KMS-11 (cell line): ENCODE measurements at regions not wholly inside any gene's neighbourhood (a gene's known extent, or its start where the extent isn't known, plus 50 kb on each side); places are given as distances from the start of the nearest gene placed in this dataset.

ENCODE experiments used
- H2AFZ ChIP-seq: fragments of 200-600 bp; sonication (generic); 2 replicates; pipeline ENCODE4 v1.6.1; 2016; ENCODE audit warnings: antibody characterized with exemption, mixed run types, low read depth
- H3K27ac ChIP-seq: fragments of 200-600 bp; sonication (generic); 2 replicates; pipeline ENCODE4 v1.6.1; 2016; ENCODE audit warnings: mild to moderate bottlenecking, mixed run types
- H3K27me3 ChIP-seq: fragments of 200-600 bp; sonication (generic); 2 replicates; pipeline ENCODE4 v1.6.1; 2017; ENCODE audit warnings: mild to moderate bottlenecking, low read depth, mixed run types, moderate library complexity; ENCODE audit not compliant: insufficient read depth
- H3K36me3 ChIP-seq: fragments of 200-600 bp; sonication (generic); 2 replicates; pipeline ENCODE4 v1.6.1; 2017; ENCODE audit warnings: mild to moderate bottlenecking, mixed run types; ENCODE audit not compliant: insufficient read depth
- H3K4me1 ChIP-seq: fragments of 200-600 bp; sonication (generic); 2 replicates; pipeline ENCODE4 v1.6.1; 2016; ENCODE audit warnings: mild to moderate bottlenecking, low read depth, mixed run types; ENCODE audit not compliant: poor library complexity, severe bottlenecking
- H3K4me2 ChIP-seq: fragments of 200-600 bp; sonication (generic); 2 replicates; pipeline ENCODE4 v1.7.0; 2016; ENCODE audit warnings: mild to moderate bottlenecking, mixed run types
- H3K4me3 ChIP-seq: fragments of 200-600 bp; sonication (generic); IDR thresholded peaks from 2 replicates; pipeline ENCODE4 v1.6.1; 2017; ENCODE audit warnings: low read depth, low read length, mixed read lengths; ENCODE audit not compliant: insufficient read depth
- H3K79me2 ChIP-seq: fragments of 200-600 bp; sonication (generic); 2 replicates; pipeline ENCODE4 v1.6.1; 2016; ENCODE audit warnings: low read depth, mixed run types; ENCODE audit not compliant: insufficient read depth
- H3K9ac ChIP-seq: fragments of 200-600 bp; sonication (generic); 2 replicates; pipeline ENCODE4 v1.6.1; 2016; ENCODE audit warnings: mild to moderate bottlenecking, mixed run types
- H4K20me1 ChIP-seq: fragments of 200-600 bp; sonication (generic); 2 replicates; pipeline ENCODE4 v1.6.1; 2016; ENCODE audit warnings: mild to moderate bottlenecking, mixed run types; ENCODE audit not compliant: insufficient read depth
- CTCF ChIP-seq: fragments of 200-600 bp; sonication (generic); conservative IDR thresholded peaks from 2 replicates; pipeline ENCODE4 v1.6.1; 2017; ENCODE audit warnings: low read depth, mild to moderate bottlenecking, antibody characterized with exemption, low read length, moderate library complexity, mixed read lengths

DNA sequence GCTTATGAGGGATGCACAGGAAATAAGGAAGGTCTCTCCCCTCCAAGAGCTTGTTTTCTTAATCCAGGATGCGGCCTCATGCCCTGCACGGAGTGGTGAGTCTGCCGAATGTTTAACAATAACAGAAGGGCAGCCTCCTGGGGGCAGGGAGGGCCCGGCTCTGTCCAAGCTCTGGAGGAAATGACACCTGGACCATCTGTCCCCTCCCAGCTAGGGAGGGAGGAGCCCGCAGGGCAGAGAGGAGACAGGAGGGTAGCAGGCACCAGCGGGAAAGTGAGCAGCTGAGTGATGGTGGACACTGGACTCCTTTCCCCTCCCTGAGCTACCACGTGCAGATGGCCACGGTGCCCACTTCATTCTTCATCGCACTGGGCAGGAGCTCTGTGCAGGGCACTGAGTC, 398.2 kb upstream of the MYT1L start:
- Histone ChIP-seq H3K36me3 (no peaks in the 10 kb centered on the region), H3K27ac (no peak overlapping the region), H3K79me2 (no peaks in the 10 kb centered on the region), H2AFZ (no peak overlapping the region), H3K4me1 (no peaks in the 10 kb centered on the region), H3K4me2 (no peak overlapping the region), H3K4me3 (no peak overlapping the region), H4K20me1 (no peaks in the 10 kb centered on the region), H3K9ac (no peak overlapping the region), H3K27me3 (no peaks in the 10 kb centered on the region)
- no peak for TF ChIP-seq CTCF

DNA sequence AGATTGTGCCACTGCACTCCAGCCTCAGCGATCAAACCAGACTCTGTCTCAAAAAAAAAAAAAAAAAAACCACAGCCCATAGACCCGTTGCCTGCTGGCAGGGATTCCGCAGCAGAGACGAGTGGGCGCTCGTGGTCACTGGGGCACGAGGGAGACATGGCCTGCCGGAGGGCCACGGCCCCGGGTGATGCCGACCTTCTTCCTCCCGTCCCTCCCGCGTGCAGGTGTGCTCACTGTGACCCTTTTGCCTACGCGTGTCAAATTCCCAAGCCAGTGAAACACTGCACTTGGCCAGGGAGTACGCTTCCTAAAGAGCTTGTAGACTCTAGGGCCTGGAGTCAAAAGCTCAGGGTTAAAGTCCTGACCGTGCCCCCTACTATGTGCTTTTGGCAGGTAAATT, 397.6 kb upstream of the MYT1L start:
- Histone ChIP-seq H3K4me1 (no peaks in the 10 kb centered on the region), H3K36me3 (no peaks in the 10 kb centered on the region), H2AFZ (no peak overlapping the region), H3K27me3 (no peaks in the 10 kb centered on the region), H3K27ac (no peak overlapping the region), H3K79me2 (no peaks in the 10 kb centered on the region), H4K20me1 (no peaks in the 10 kb centered on the region), H3K4me2 (no peak overlapping the region), H3K9ac (no peak overlapping the region), H3K4me3 (no peak overlapping the region)
- TF ChIP-seq CTCF: no peak

DNA sequence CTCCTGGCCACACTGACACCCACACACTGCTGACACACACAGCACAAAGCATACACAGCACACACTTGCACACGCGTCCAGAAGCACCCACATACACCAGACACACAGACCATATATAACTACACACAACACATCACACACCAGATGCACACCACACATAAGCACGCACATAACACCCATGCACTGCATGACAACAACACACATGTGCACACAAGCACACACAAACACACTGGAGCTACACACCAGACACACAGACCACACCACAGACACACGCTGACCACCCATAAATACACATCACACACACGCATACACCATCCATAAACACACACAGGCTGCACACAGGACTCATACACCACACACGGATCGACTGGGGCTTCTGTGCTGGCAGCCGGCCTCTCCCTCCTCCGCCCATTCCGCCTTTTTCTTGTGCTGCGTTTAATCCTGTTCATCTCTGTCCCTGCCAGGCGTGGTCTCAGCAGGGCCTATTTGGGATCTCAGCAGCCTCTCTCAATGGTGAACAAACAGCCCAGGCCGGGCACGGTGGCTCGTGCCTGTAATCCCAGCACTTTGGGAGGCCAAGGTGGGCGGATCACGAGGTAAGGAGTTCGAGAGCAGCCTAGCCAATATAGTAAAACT, 396.9 kb upstream of the MYT1L start:
- Histone ChIP-seq H2AFZ (no peak overlapping the region), H3K4me2 (no peak overlapping the region), H3K36me3 (no peaks in the 10 kb centered on the region), H3K27me3 (no peaks in the 10 kb centered on the region), H4K20me1 (no peaks in the 10 kb centered on the region), H3K27ac (no peak overlapping the region), H3K4me3 (no peak overlapping the region), H3K79me2 (no peaks in the 10 kb centered on the region), H3K4me1 (no peaks in the 10 kb centered on the region), H3K9ac (no peak overlapping the region)
- no peak for TF ChIP-seq CTCF

DNA sequence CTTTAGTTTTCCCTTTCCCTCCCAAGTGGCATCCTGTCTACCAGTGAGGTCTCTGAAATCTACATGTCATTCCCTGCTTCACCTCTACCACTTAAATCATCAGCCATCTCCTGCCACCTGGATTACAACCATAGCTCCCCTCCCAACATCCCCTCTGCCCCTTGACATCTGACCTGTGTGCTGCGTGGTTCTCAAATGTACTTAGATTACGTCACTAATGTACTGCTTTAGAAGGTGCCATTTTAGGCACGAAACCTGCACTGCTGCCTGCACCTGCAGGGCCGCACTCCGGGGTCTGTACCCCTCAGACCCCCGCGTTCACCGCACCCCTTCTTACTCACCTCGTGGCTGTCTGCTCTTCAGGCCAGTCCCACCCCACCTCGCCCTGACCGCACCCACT, 395.1 kb upstream of the MYT1L start:
- Histone ChIP-seq H3K4me2 (no peak overlapping the region), H3K4me1 (no peaks in the 10 kb centered on the region), H2AFZ (no peak overlapping the region), H4K20me1 (no peaks in the 10 kb centered on the region), H3K4me3 (no peak overlapping the region), H3K27ac (no peak overlapping the region), H3K27me3 (no peaks in the 10 kb centered on the region), H3K36me3 (no peaks in the 10 kb centered on the region), H3K79me2 (no peaks in the 10 kb centered on the region), H3K9ac (no peak overlapping the region)
- TF ChIP-seq CTCF: no peak
